ENCODE measurements at regions not wholly inside any gene's neighbourhood (a gene's known extent, or its start where the extent isn't known, plus 50 kb on each side); places are given as distances from the start of the nearest gene placed in this dataset.

DNA sequence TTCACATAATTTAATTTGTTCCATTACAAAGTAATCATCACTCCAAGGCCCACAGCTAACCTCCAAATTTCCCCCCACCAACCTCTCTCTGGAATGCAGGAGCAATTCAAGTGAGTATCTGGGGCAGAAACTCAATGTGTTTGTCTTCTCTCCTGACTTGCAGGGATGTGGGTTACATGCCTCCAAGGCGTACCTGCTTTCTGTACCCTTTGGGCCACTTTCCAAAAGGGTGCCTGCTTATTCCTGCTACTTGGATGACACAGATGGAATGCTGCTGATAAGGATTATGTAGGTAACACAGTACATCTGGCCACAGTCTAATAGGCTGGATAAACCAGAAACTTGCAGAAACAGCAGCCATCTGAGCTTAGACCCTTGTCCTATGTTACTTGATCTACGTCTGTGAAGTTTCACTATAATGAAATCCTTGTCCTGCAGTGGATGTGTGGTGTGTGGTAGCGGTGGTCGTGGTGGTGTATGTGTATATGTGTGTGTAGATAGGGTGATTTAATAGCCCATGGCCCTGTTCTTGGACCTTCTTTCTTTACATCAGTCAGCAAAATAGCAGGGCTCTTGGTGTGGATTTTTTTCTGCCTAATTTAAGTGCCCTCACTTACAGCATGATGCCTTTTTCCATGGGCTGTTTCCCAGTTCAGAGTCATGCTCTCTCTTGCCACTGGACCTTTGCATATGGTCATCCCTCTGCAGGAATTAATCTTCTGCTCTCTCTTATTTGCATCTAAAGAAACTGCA, 175.9 kb downstream of the ZDHHC21 start:
- no peak for DNase-seq (ENCODE audit: low spot score)

DNA sequence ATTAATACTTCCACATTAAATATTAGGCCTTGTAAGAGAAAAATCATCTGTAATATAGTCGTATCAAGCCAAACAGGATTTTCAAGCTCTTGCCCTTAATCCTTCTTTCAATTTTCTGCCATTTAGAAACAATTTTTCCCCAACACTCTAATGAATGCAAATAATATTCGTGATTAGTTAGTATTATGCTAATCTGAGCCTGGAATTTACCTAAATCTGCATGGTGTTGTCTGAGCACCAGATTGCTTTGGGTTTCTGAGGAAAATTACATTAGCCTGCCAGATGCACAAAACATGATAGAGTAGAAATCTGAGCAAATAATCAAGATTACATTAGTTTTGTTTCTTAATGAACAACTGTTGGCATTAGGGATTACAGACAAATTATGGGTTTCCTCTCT, 176.6 kb downstream of the ZDHHC21 start:
- DNase-seq (ENCODE audit: low spot score) = no peak

DNA sequence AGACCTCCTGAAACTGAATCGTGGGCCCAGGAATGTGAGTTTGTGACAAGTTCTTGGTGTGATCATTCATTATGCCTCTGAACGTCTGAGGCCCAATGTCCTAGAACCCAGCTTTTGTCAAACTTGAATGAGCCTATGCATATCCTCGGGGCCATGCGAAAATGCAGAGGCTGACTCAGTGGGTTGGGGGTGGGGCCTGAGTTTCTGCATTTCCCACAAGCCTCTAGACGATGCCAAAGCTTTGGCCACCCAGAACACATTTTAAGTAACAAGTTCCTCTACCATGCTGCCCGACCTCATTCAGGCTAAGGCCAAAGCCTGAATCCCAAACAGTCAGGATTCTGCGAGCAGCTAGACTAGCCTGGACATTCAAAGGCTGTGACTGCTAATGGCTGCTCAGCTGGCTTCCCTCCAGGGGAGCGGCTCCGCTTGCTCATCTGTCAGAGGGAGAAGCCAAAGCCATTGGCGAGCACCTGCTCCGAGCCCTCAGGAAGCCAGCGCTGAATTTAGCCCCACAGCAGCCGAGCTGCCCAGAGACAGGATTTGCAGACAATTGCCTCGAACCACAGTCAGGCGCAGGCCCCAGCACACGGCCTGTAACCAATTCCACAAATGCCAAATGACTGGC, 177.5 kb downstream of the ZDHHC21 start:
- DNase-seq (ENCODE audit: low spot score) = no peak

DNA sequence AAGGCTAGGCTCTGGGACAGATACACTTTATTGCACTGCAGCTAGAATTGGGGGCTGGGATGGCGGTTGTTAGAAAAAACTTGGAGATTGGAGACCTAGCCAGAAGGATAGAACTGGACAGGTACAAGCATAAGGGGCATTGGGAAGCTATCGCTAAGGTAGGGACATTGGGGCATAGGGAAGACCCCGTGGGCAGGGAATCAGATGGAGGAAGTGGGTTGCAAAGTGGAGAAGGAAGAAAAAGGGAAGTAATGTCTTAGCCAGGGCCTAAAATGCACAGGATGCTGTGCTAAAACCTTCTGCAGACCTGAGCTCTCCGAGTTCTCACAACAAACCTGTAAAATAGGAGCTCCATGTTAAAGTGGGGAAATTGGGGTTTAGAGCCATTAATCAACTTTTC, 178.2 kb downstream of the ZDHHC21 start:
- no peak for DNase-seq (ENCODE audit: low spot score)

DNA sequence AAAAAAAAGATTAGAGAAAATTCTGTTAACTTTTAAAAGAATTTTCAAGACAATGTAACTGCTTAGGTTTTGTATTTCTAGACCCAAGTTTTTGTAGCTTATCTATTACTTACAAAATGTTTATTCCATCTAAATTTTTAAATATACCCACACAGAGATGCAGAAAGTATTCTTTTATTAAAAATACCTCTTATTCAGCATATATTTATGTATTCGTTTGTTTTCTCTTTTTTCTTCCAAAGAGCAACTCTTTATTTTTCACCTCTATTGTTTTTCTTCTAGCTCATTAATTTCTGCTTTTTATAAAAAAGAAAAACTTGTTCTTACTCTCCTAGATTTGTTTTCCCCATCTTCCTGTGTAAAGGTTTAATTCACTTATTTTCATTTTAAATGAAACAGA, 180.3 kb downstream of the ZDHHC21 start:
- DNase-seq (ENCODE audit: low spot score) = no peak

DNA sequence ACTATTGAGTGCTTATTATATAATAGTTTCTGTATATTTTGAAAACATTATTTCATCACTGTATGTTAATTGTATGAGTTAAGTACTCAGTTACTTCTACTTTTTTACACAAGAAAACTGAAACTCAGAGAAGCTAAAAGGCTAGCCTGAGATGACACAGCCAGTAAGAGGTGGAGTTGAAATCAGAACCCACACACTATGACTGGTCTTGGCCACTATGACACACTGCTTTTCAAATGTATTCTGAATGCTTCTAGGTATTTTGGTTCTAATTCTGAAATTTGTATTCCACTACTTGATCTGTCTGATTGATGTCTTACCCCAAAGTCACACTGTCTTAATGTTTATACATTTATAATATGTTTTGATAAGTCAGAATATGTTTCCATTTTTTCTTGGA, 181.8 kb downstream of the ZDHHC21 start:
- DNase-seq (ENCODE audit: low spot score) = peak; percentile 22

DNA sequence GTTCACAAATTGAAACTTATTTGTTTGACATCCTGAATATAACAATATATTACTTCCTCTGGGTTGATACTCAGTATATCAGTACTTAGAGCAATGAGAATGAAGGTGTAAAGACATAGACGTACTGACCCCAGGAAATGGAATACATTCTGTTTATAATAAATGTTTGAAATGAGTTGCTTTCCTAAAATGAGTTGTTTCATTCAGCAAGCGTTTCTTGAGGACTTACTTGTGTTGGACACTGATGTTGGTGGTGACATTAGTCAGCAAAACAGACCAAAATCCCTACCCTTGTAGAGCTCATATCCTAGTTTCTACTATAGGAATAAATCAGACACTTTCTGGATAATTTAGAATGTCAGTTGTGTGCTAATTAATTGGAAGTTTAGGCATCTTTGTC, 184.3 kb downstream of the ZDHHC21 start:
- DNase-seq (ENCODE audit: low spot score) = no peak

DNA sequence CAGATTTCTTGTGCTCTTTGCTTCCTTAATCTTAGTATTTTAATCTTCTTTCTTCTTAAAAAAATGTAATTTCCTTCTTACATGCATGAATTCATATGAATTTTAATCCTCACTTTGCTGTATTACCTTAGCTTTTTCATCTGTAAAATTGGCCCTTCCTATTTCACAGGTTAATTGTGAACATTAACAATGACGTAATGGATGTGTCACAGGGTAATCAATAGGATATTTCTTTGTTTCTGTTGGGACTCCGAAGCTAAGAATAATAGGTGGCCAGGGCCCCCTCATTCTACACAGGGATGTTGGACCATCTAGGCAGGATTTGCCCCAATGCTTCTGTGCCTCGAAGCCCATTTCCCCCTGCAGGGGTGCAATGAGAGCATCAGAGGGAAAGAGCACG, 187.4 kb upstream of the NFIB start:
- no peak for DNase-seq (ENCODE audit: low spot score)

DNA sequence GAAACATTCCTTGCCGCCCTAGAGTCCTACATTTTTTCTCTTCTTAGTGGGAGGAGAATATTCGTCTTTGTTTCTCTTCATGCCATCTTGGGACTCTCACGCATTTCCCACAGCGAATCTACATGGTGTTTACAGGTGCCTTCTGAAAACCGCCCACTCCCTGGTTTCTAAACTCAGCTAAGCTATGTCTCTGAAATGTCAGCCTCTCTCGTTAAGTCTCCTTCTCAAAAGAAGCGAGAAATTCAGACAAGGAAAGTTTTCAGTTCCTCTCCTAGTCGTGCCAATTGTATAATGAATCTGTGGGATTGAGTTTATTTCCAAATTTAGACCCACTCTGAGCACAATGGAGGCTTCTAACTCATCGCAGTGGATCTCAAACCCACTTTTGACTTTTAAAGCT, 186.8 kb upstream of the NFIB start:
- no peak for DNase-seq (ENCODE audit: low spot score)

DNA sequence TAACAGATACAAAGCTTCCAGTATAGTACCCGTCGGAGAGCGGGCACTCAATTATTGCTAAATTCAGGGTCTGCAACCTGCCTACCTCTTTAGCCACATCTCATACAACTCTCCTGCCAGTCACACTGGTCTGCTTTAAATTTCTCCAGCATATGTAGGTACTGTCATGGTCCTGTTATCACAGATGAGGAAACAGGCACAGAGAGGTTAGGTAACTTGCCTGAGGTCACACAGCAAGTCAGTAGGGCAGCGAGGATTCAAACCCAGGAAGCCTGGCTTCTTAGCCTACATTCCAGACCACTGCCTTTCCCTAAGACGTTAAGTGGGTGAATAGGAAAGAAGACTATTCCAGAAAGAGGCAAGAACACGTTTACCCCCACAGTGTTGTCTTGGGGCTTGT, 186.0 kb upstream of the NFIB start:
- no peak for DNase-seq (ENCODE audit: low spot score)

DNA sequence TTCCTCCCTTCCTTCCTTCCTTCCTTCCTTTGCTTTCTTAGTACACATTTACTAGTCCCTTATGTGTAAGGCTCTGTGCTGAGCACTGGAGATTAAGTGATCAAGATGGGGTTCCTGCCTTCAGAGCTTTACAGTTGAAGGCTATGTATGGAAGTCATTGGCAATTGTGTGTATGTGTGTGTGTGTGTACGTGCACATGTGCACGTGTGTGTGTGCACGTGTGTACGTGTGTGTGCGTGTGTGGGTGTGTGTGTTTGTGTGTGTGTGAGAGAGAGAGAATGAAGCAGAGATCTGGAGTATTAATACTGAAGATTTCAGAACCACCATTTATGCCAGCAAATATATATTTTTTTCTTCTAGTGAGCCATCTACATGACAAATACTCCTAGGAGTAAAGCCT, 184.9 kb upstream of the NFIB start:
- no peak for DNase-seq (ENCODE audit: low spot score)

DNA sequence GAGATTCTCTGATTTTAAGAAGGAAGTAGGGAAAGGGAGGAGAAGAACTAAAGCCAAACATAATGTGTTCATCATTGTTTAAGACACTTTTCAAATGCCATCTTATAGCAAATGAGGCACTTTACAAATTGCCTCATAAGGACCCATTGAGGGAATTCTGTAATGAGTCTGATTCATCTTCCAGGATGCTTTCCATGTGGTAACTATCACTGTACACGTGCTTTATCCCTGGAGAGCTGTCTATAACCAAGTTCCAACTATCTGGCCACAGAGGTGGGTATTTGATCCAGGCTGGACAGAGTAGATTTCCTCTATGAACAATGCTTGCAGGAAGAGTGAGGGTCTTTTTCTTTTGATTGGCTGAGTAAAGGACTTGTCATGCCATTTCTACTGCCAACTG, 183.5 kb upstream of the NFIB start:
- no peak for DNase-seq (ENCODE audit: low spot score)

DNA sequence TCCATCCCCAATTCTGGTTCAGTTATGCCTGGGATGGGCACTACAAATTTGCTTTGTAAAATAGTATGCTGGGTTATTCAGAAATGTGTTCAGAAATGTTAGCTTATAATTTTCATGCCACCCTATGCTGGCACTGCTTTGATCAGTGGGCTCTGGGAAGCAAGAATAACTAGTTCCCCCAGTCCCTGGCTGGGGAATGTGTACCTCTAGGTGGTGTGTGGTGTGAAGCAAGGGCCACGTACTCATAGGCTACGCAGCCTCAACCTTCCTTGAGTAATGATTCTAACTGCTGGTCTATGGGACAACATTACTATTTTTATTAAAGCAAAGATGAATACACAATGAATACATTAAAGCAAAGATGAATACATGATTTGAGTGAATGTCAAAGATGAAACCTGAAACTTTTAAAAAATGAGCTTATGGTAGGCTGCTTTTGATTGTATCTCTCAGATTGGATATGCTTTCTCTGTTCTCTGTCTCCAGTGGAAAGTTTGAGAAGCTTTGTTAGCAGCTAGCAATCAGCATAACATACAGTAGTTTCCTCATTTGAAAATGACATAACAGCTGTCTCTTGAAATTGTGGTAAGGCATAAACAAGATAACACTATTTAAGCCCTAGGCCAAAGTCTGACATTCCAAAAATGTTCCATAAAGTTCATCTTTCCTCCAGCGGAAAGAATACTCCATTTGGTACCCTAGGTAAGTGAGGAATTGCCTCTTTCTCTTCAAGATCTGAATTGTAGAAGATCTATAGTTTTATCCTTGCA, 174.7 kb upstream of the NFIB start:
- no peak for DNase-seq (ENCODE audit: low spot score)

DNA sequence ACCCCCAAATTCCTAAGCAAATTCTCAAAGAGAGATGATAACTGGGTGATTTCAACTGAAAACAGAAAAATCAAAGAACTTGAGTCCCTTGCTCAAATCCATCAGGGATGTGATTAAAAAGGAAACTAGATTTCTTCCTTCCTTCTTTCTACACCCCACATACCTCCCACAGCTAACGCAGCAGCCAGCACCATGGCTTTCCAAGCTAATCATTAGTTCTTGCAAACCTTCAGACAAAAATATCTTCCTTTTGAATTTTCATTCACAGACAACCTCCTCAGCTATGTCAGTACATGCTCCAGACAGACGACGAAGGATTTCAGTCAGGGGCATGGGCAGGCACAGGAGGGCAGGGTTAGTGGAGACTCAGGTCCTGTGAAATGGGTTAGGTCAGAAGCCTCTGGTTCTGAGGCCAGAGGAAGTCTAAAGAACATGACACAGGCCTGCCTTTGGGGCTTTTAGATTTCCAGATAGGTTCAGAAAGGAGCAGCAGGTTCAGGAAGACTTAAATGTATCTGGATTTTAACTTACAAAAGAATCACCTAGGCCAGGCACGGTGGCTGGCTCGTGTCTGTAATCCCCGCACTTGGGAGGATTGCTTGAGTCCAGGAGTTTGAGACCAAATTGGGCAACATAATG, 173.7 kb upstream of the NFIB start:
- DNase-seq (ENCODE audit: low spot score) = no peak

DNA sequence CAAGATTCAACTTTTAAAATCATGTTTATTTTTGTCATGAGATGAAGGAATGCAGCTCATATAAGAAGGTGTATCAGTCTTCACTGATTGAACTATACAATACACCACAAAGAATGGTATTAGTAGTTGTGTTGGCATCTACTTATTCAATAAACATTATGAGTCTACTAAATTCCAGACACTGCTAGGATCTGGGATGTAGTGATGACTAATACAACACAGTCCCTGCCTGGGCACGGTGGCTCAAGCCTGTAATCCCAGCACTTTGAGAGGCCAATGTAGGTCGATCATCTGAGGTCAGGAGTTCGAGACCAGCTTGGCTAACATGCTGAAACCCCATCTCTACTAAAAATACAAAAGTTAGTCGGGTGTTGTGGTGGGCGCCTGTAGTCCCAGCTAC, 171.4 kb upstream of the NFIB start:
- DNase-seq (ENCODE audit: low spot score) = no peak

DNA sequence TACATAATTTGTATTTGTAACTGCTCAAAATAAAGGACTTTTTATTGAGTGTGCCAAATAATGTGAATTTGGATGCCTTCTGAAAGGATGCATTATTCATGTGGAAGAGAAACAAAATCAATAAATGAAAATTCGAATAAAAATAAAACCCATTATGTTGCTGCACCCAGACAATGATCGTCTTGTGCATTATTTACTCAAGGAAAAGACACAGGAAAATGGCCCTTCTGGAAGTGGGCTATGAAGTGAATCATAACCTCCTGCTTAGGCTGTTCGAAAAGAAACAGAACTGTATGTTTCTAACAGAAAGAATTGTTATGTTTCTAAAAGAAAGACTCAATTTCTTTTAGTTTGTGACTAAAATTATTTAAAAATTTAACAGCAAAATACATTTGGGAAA, 168.9 kb upstream of the NFIB start:
- DNase-seq (ENCODE audit: low spot score) = no peak

DNA sequence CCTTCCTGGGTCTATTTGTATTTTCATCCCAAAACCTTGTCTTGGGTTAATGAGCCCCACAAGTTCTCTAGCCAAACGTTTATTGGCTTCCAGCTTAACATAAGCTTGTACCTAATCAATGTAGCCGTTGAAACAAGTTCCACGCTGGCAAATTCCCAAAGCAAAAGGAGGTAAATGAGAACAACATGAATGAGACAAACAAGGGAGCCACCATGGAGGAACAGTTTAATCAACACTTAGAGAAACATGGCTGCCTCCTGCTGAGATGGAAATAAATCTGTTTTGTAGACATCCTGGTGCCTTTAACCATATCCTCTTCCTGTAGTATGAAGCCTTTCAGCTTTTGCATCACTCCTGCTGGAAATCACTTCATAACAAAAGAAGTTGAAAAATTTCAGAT, 166.6 kb upstream of the NFIB start:
- DNase-seq (ENCODE audit: low spot score) = no peak

DNA sequence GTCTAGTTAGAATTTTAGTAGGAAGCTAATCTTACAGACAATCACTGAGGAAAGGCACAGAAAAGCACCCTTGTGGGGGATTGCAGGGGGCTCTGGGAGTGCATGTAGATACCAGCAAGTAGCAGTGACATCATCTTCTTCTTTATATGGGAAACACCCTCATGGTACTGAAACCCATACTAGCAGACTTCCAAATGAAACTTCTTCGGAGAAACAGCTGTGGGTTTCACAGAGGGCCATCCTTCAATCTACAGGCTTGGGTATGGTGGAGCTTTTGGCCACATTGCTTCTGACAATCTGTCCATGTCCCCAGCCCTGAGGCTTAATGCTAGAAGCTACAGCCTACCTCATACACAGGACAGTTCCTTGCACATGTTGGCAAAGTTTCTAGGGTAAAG, 165.2 kb upstream of the NFIB start:
- DNase-seq (ENCODE audit: low spot score) = no peak

DNA sequence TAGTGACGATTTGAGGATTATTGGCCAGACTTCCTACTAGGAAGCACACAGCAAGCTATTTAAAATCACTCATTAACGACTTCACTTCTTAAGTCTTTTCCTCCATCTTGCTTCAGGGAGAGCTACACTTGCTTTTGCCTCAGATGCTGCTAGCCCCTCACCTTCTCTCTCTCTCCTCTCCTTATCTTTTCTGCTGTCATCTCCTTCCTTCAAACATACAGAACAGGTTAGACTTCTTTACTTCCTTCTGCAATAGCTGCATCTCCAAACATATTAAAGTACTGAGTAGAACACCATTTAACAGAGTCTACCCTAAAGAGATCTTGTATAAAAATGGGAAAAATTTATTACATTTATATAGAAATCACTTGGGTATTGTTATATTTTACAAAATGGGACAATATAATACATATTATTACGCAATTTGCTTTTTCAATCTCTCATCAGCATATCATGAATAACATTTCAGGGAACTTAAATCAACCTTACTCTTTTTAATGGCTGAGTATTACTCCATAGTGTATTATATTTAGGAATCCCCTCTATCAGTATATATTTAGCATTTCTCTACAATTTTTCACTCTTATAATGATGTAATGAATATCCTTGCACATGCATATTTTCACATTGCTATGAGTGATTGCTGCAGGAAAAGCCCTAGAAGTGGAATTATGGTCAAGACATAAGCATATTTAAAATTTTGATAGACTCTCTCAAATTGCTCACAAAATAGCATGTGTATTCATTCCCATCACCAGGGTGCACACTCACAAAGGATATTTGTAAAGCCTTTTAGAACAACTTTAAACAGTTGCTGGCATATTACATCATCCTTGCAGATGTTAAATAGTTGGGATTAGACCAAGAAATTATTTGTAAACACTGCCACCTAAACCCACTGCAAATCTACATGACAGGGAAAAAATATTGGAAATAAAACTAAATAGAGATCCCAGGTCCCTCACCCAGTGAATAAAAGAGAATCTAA, 164.5 kb upstream of the NFIB start:
- DNase-seq (ENCODE audit: low spot score) = no peak

DNA sequence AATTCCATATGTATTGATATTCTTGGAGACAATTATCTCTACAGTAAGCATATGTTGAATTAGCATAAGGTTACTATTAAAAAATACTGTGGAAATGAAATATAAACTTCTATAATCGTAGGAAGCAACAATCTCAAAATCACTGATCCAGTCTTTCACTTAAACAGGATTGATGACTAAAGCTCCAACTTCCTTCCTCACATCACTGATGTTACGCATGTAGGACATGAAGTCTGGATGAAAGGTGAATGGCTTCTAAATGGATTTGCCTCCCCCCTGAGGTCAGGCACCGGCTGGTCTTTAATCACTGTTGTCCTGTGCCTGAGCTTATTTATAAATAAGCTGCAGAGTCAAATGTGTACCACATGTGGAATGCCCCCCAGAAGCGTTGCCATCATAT, 157.1 kb upstream of the NFIB start:
- no peak for DNase-seq (ENCODE audit: low spot score)

DNA sequence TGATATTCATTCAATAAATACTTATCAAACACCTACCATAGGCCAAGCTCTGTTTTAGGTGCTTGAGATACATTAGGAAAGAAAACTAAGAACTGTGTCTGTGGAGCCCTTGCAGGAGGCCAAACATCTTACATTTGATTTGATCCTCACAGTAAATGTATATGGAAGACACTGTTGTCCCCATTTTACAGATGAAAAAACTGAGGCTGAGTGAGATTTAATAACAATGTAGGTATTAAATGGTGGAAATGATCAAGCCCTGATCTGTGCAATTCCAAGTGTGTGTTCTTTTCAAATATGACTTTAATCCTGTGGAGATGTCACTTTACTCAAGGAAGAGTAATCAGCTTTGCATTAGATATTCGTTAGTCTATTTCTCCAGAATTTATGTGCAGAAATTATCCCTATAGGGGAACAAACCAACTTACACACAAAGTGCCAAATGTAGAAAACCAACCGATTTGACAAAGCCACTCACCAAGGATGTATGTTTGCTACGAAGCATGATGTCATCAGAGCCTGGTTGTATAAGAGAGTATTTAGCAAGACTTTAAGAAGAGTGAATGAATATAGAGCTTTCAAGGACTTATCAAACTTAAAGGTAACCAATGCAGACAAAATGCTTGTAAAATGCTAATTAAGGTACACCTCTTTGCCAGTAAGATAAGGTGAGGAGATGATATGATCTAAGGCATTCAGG, 153.9 kb upstream of the NFIB start:
- DNase-seq (ENCODE audit: low spot score) = no peak
